ENCODE measurements at regions not wholly inside any gene's neighbourhood (a gene's known extent, or its start where the extent isn't known, plus 50 kb on each side); places are given as distances from the start of the nearest gene placed in this dataset.

GRCh38 chr13:47829690-47830089 is 171.4 kb downstream of the SUCLA2 start:
- TF ChIP-seq POLR2AphosphoS5 (IDR thresholded peaks at IDR 0.05) = no peak
- no peak for TF ChIP-seq POLR2A (IDR thresholded peaks at IDR 0.05)
